GM23338 (cell line): ENCODE measurements at regions not wholly inside any gene's neighbourhood (a gene's known extent, or its start where the extent isn't known, plus 50 kb on each side); places are given as distances from the start of the nearest gene placed in this dataset.
A peak's percentile ranks its signal among the peaks of the same experiment; 100 is the strongest.

Experiments used
- ATAC-seq: fragments of 200-7000 bp; cut with Tn5 transposase; 3 replicates; pipeline ENCODE4 v1.9.1; 2020
- DNase-seq: peaks from one replicate; pipeline ENCODE4 v3.0.0-alpha.2; 2015; ENCODE audit warnings: low spot score
- H2AFZ ChIP-seq: fragments of 200-600 bp; sonication (generic); 2 replicates; pipeline ENCODE4 v1.8.0; 2016; ENCODE audit warnings: antibody characterized with exemption, mild to moderate bottlenecking, moderate library complexity
- H3F3A ChIP-seq: fragments of 200-600 bp; sonication (generic); replicated peaks from 2 replicates; pipeline ENCODE4 v1.8.0; 2017; ENCODE audit warnings: antibody characterized with exemption, mixed run types, low read depth
- H3K27ac ChIP-seq: fragments of 200-600 bp; sonication (generic); 2 replicates; pipeline ENCODE4 v1.6.1; 2016; ENCODE audit warnings: low read depth
- H3K27me3 ChIP-seq: fragments of 200-600 bp; sonication (generic); 2 replicates; pipeline ENCODE4 v1.8.0; 2016; ENCODE audit warnings: mild to moderate bottlenecking, mixed run types, moderate library complexity; ENCODE audit not compliant: insufficient read depth
- H3K36me3 ChIP-seq: fragments of 200-600 bp; sonication (generic); 2 replicates; pipeline ENCODE4 v1.8.0; 2016; ENCODE audit warnings: mild to moderate bottlenecking; ENCODE audit not compliant: insufficient read depth
- H3K4me1 ChIP-seq: fragments of 200-600 bp; sonication (generic); 2 replicates; pipeline ENCODE4 v1.8.0; 2016; ENCODE audit warnings: mild to moderate bottlenecking, moderate library complexity; ENCODE audit not compliant: insufficient read depth
- H3K4me2 ChIP-seq: fragments of 200-600 bp; sonication (generic); 2 replicates; pipeline ENCODE4 v1.7.1; 2017; ENCODE audit warnings: mixed run types
- H3K4me3 ChIP-seq: fragments of 200-600 bp; sonication (generic); 2 replicates; pipeline ENCODE4 v1.6.1; 2016; ENCODE audit warnings: mixed run types
- H3K79me2 ChIP-seq: fragments of 200-600 bp; sonication (generic); replicated peaks from 2 replicates; pipeline ENCODE4 v1.8.0; 2017; ENCODE audit warnings: mild to moderate bottlenecking; ENCODE audit not compliant: insufficient read depth
- H3K9me2 ChIP-seq: fragments of 200-600 bp; sonication (generic); 2 replicates; pipeline ENCODE4 v1.8.0; 2017; ENCODE audit not compliant: insufficient read depth
- H4K20me1 ChIP-seq: fragments of 200-600 bp; sonication (generic); replicated peaks from 2 replicates; pipeline ENCODE4 v1.8.0; 2017; ENCODE audit warnings: mild to moderate bottlenecking; ENCODE audit not compliant: insufficient read depth
- H3K27ac Mint-ChIP-seq: 2 replicates; pipeline ENCODE4 v1.8.0; 2020; ENCODE audit warnings: inconsistent platforms, mild to moderate bottlenecking, moderate library complexity, mixed read lengths
- H3K27me3 Mint-ChIP-seq: 3 replicates; pipeline ENCODE4 v1.8.0; 2022; ENCODE audit warnings: low read depth, mild to moderate bottlenecking, moderate library complexity, mixed read lengths, inconsistent platforms; ENCODE audit not compliant: insufficient read depth, poor library complexity
- H3K36me3 Mint-ChIP-seq: 3 replicates; pipeline ENCODE4 v1.8.0; 2021; ENCODE audit warnings: low read depth, mild to moderate bottlenecking, inconsistent platforms, moderate library complexity, mixed read lengths
- H3K4me1 Mint-ChIP-seq: 3 replicates; pipeline ENCODE4 v1.8.0; 2020; ENCODE audit warnings: mild to moderate bottlenecking, inconsistent platforms, mixed read lengths
- H3K4me3 Mint-ChIP-seq: 3 replicates; pipeline ENCODE4 v1.8.0; 2021; ENCODE audit warnings: moderate library complexity, mild to moderate bottlenecking, inconsistent platforms, mixed read lengths
- H3K9me3 Mint-ChIP-seq: 3 replicates; pipeline ENCODE4 v1.8.0; 2020; ENCODE audit warnings: moderate library complexity, mild to moderate bottlenecking, inconsistent platforms, mixed read lengths
- CTCF ChIP-seq, 2 experiments: fragments of 200-600 bp in 1 of 2; sonication (generic) in 1 of 2; conservative IDR thresholded peaks; 2 replicates each; pipeline versions ENCODE4 v1.5.1 to v1.6.1; 2016 to 2017; ENCODE audit warnings: antibody characterized with exemption in 2 of 2, low read depth in 2 of 2, mild to moderate bottlenecking in 2 of 2, moderate library complexity in 1 of 2
- EZH2phosphoT487 ChIP-seq: fragments of 200-600 bp; sonication (generic); IDR thresholded peaks from one replicate; pipeline ENCODE4 v1.8.1; 2018; ENCODE audit warnings: antibody characterized with exemption; ENCODE audit not compliant: unreplicated experiment
- NANOG ChIP-seq: IDR thresholded peaks from 2 replicates; pipeline ENCODE4 v1.6.1; 2016; ENCODE audit warnings: antibody characterized with exemption, borderline replicate concordance
- STAT1 ChIP-seq: IDR thresholded peaks from one replicate; pipeline ENCODE4 v1.6.1; 2016; ENCODE audit warnings: antibody characterized with exemption; ENCODE audit not compliant: unreplicated experiment
- TF ChIP-seq, protein P1 (sequence below): IDR thresholded peaks from 2 replicates; pipeline ENCODE4 v1.6.1; 2016; ENCODE audit warnings: antibody characterized with exemption

GRCh38 chr5:56303511-56303910 lies 70.4 kb upstream of the ANKRD55 start:
- ATAC-seq (no peak), DNase-seq (no peak)
- Histone ChIP-seq H3F3A (no peaks in the 10 kb centered on the region), H3K79me2 (no peaks in the 10 kb centered on the region), H3K4me1 (no peaks in the 10 kb centered on the region), H2AFZ (no peak overlapping the region), H4K20me1 (no peaks in the 10 kb centered on the region), H3K9me2 (no peaks in the 10 kb centered on the region), H3K4me2 (no peak overlapping the region), H3K27me3 (no peaks in the 10 kb centered on the region), H3K27ac (no peak overlapping the region), H3K4me3 (no peak overlapping the region), H3K36me3 (0 out of 2 replicates have a peak, but pooled peaks cover 5% of the 10 kb centered on the region)
- Mint-ChIP-seq H3K27ac (no peak overlapping the region), H3K4me3 (no peak overlapping the region), H3K4me1 (no peaks in the 10 kb centered on the region), H3K27me3 (no peaks in the 10 kb centered on the region), H3K9me3 (peaks cover 12% of the 10 kb centered on the region; the same call in 2 of the 3 replicates), H3K36me3 (no peaks in the 10 kb centered on the region; the same call in 2 of the 3 replicates)
- TF ChIP-seq STAT1 = no peak
- peak in 1 of 2 experiments; percentile 24; a peak in 2 of 4 replicates for TF ChIP-seq CTCF (conservative IDR thresholded peaks at IDR 0.05; ENCODE audit: low read depth in 2 of 2)

- Histone ChIP-seq H3K27ac (no peak overlapping the region), H4K20me1 (no peaks in the 10 kb centered on the region), H3K36me3 (0 out of 2 replicates have a peak, but pooled peaks cover 5% of the 10 kb centered on the region), H2AFZ (no peak overlapping the region), H3K4me3 (no peak overlapping the region), H3K79me2 (no peaks in the 10 kb centered on the region), H3K4me1 (no peaks in the 10 kb centered on the region), H3K27me3 (no peaks in the 10 kb centered on the region), H3F3A (no peaks in the 10 kb centered on the region), H3K9me2 (no peaks in the 10 kb centered on the region), H3K4me2 (no peak overlapping the region)
- Mint-ChIP-seq H3K4me1 (no peaks in the 10 kb centered on the region), H3K4me3 (no peak overlapping the region), H3K27ac (no peak overlapping the region), H3K36me3 (no peaks in the 10 kb centered on the region; the same call in 2 of the 3 replicates), H3K27me3 (no peaks in the 10 kb centered on the region), H3K9me3 (peaks cover 6% of the 10 kb centered on the region; the same call in 2 of the 3 replicates)
- DNase-seq = no peak
- TF ChIP-seq NANOG (no peak), EZH2phosphoT487 (no peak)
- ATAC-seq = no peak
These were observed 68.9 kb upstream of the ANKRD55 start for GRCh38 chr5:56302027-56302426.

DNA sequence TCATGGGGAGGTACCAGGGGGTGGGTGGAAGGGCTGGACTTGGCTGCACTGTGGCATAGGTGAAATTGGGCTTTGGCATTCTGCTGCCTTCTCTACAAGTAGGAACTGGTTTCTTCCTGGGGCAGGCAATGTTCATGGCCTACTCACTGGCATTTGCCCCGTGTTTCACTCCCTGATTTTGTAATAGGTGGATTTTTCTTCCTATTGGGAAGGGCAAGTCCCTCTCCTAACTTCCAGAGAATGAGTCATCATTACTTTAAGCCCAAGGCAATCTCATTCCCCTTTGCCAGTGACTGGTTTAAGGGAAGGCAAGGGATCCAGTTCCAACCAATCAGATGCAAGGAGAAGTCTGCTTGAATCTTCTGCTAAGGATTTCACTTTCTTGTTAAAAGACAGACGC lies 67.9 kb upstream of the ANKRD55 start:
- no peaks in the 10 kb centered on the region for H3K4me1 Mint-ChIP-seq
- ATAC-seq (no peak), DNase-seq (no peak)
- H3K27ac Mint-ChIP-seq = no peak overlapping the region
- no peak overlapping the region for H3K4me2 ChIP-seq
- H3K27ac ChIP-seq = no peak overlapping the region
- no peaks in the 10 kb centered on the region for H3K4me1 ChIP-seq
- H3K79me2 ChIP-seq = no peaks in the 10 kb centered on the region
- no peaks in the 10 kb centered on the region for H3K36me3 ChIP-seq
- 0 out of 2 replicates have a peak overlapping the region, but pooled peaks have one; percentile 38 for H2AFZ ChIP-seq
- H3K27me3 Mint-ChIP-seq = no peaks in the 10 kb centered on the region
- no peaks in the 10 kb centered on the region for H3K9me2 ChIP-seq
- no peaks in the 10 kb centered on the region; the same call in none of the 3 replicates for H3K9me3 Mint-ChIP-seq
- no peak overlapping the region for H3K4me3 ChIP-seq
- H3K36me3 Mint-ChIP-seq = peaks cover 5% of the 10 kb centered on the region; the same call in 2 of the 3 replicates
- no peaks in the 10 kb centered on the region for H4K20me1 ChIP-seq
- TF ChIP-seq, protein P1, sequence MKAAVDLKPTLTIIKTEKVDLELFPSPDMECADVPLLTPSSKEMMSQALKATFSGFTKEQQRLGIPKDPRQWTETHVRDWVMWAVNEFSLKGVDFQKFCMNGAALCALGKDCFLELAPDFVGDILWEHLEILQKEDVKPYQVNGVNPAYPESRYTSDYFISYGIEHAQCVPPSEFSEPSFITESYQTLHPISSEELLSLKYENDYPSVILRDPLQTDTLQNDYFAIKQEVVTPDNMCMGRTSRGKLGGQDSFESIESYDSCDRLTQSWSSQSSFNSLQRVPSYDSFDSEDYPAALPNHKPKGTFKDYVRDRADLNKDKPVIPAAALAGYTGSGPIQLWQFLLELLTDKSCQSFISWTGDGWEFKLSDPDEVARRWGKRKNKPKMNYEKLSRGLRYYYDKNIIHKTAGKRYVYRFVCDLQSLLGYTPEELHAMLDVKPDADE = no peak
- no peaks in the 10 kb centered on the region for H3F3A ChIP-seq
- H3K4me3 Mint-ChIP-seq = no peak overlapping the region
- H3K27me3 ChIP-seq = no peaks in the 10 kb centered on the region
